ENCODE measurements at regions not wholly inside any gene's neighbourhood (a gene's known extent, or its start where the extent isn't known, plus 50 kb on each side); places are given as distances from the start of the nearest gene placed in this dataset.

DNA sequence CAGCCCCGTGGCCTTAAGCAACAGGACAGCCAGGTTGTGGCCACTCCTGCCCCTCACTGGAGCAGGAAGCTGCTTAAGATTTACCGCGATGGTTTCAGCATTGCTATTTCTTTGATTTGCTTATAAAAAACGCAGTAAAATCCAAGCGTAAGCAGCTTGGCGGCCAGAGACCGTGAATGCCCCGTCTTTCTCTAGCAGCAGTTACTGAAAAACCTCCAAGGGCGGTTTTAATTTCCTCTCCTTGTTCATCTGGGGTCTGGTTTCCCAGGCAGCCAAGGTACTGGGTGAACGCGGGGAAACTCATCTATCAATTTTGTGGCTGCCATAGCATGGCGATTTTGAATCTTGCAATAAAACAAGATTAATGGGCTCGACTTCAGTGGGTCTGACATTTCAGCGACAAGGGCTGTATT is 130.3 kb downstream of the MINAR1 start:
- TF ChIP-seq, protein P1, sequence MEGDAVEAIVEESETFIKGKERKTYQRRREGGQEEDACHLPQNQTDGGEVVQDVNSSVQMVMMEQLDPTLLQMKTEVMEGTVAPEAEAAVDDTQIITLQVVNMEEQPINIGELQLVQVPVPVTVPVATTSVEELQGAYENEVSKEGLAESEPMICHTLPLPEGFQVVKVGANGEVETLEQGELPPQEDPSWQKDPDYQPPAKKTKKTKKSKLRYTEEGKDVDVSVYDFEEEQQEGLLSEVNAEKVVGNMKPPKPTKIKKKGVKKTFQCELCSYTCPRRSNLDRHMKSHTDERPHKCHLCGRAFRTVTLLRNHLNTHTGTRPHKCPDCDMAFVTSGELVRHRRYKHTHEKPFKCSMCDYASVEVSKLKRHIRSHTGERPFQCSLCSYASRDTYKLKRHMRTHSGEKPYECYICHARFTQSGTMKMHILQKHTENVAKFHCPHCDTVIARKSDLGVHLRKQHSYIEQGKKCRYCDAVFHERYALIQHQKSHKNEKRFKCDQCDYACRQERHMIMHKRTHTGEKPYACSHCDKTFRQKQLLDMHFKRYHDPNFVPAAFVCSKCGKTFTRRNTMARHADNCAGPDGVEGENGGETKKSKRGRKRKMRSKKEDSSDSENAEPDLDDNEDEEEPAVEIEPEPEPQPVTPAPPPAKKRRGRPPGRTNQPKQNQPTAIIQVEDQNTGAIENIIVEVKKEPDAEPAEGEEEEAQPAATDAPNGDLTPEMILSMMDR (IDR thresholded peaks at IDR 0.05), result no peak
- TF ChIP-seq USF1 (CRISPR knock-in tag; IDR thresholded peaks at IDR 0.05) (no peak), GABPB1 (CRISPR knock-in tag; IDR thresholded peaks at IDR 0.05) (no peak), ZSCAN18 (CRISPR knock-in tag; IDR thresholded peaks at IDR 0.05) (no peak), ETV6 (CRISPR knock-in tag; IDR thresholded peaks at IDR 0.05) (no peak), ZNF121 (CRISPR knock-in tag; IDR thresholded peaks at IDR 0.05) (no peak), PRDM15 (CRISPR knock-in tag; IDR thresholded peaks at IDR 0.05) (no peak)
- TF ChIP-seq, protein P2, sequence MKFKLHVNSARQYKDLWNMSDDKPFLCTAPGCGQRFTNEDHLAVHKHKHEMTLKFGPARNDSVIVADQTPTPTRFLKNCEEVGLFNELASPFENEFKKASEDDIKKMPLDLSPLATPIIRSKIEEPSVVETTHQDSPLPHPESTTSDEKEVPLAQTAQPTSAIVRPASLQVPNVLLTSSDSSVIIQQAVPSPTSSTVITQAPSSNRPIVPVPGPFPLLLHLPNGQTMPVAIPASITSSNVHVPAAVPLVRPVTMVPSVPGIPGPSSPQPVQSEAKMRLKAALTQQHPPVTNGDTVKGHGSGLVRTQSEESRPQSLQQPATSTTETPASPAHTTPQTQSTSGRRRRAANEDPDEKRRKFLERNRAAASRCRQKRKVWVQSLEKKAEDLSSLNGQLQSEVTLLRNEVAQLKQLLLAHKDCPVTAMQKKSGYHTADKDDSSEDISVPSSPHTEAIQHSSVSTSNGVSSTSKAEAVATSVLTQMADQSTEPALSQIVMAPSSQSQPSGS (CRISPR knock-in tag; IDR thresholded peaks at IDR 0.05; ENCODE audit: borderline replicate concordance, low read depth), result no peak
- TF ChIP-seq, protein P3, sequence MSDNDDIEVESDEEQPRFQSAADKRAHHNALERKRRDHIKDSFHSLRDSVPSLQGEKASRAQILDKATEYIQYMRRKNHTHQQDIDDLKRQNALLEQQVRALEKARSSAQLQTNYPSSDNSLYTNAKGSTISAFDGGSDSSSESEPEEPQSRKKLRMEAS (CRISPR knock-in tag; IDR thresholded peaks at IDR 0.05), result no peak
- TF ChIP-seq, protein P4, sequence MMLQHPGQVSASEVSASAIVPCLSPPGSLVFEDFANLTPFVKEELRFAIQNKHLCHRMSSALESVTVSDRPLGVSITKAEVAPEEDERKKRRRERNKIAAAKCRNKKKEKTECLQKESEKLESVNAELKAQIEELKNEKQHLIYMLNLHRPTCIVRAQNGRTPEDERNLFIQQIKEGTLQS (CRISPR knock-in tag; conservative IDR thresholded peaks at IDR 0.05), result no peak

Data from WTC11 (cell line).